SK-N-SH (cell line): ENCODE measurements at regions not wholly inside any gene's neighbourhood (a gene's known extent, or its start where the extent isn't known, plus 50 kb on each side); places are given as distances from the start of the nearest gene placed in this dataset.

Experiments used
- CTCF ChIA-PET: fragments of 300-600, 350-600 bp; formaldehyde crosslinking; extraction: SDS; loops from one replicate; lab custom pipeline; 2021; lab: Yijun Ruan, JAX
- POLR2A ChIA-PET: fragments of 350-600 bp; sonication (Branson Sonifier 250); formaldehyde crosslinking; extraction: SDS; loops from one replicate; lab custom pipeline; 2020; ENCODE audit warnings: antibody characterized with exemption, inconsistent platforms; lab: Yijun Ruan, JAX
- DNase-seq: peaks from one replicate; pipeline ENCODE4 v3.0.0; 2012
- H2AFZ ChIP-seq: fragments of 200-600 bp; sonication (generic); 2 replicates; pipeline ENCODE4 v1.8.1; 2016; ENCODE audit warnings: antibody characterized with exemption, mild to moderate bottlenecking, low read depth
- H3F3A ChIP-seq: fragments of 200-600 bp; sonication (generic); replicated peaks from 2 replicates; pipeline ENCODE3; 2016; ENCODE audit warnings: antibody characterized with exemption, mild to moderate bottlenecking; ENCODE audit not compliant: insufficient read depth
- H3K27ac ChIP-seq, 2 experiments: fragments of 200-500 bp in 1 of 2; fragments of 200-600 bp in 1 of 2; sonication (Bioruptor generic) in 1 of 2; sonication (generic), shearing (Covaris generic) in 1 of 2; 2 replicates each; pipeline versions ENCODE4 v1.5.1 to v1.6.1; 2014 to 2016; ENCODE audit warnings: low read depth in 2 of 2, inconsistent platforms in 1 of 2, low read length in 1 of 2, mild to moderate bottlenecking in 1 of 2, mixed read lengths in 1 of 2
- H3K27me3 ChIP-seq: fragments of 200-600 bp; sonication (generic), shearing (Covaris generic); 2 replicates; pipeline ENCODE4 v1.6.1; 2016; ENCODE audit warnings: mixed run types; ENCODE audit not compliant: insufficient read depth
- H3K36me3 ChIP-seq, 2 experiments: fragments of 200-500 bp in 1 of 2; fragments of 200-600 bp in 1 of 2; sonication (Bioruptor generic) in 1 of 2; sonication (generic) in 1 of 2; replicated peaks in 1 of 2; 2 replicates each; pipeline versions ENCODE3 to v1.5.1; 2014 to 2016; ENCODE audit warnings: low read length in 1 of 2, mild to moderate bottlenecking in 1 of 2; ENCODE audit not compliant: insufficient read depth in 2 of 2, control insufficient read depth in 1 of 2
- H3K4me1 ChIP-seq, 2 experiments: fragments of 200-500 bp in 1 of 2; fragments of 200-600 bp in 1 of 2; sonication (Bioruptor generic) in 1 of 2; sonication (generic), shearing (Covaris generic) in 1 of 2; 2 replicates each; pipeline versions ENCODE4 v1.5.1 to v1.6.1; 2014 to 2016; ENCODE audit warnings: low read depth in 1 of 2, low read length in 1 of 2, mixed run types in 1 of 2; ENCODE audit not compliant: insufficient read depth in 2 of 2, control insufficient read depth in 1 of 2
- H3K4me2 ChIP-seq: fragments of 200-600 bp; sonication (generic), shearing (Covaris generic); 2 replicates; pipeline ENCODE4 v1.6.1; 2017; ENCODE audit warnings: mixed run types
- H3K4me3 ChIP-seq, 2 experiments: fragments of 200-500 bp in 1 of 2; fragments of 200-600 bp in 1 of 2; sonication (Bioruptor generic) in 1 of 2; sonication (generic), shearing (Covaris generic) in 1 of 2; 2 replicates each; pipeline versions ENCODE4 v1.5.1 to v1.8.1; 2014 to 2016; ENCODE audit warnings: low read depth in 2 of 2, inconsistent platforms in 1 of 2, low read length in 1 of 2, mild to moderate bottlenecking in 1 of 2, mixed read lengths in 1 of 2, moderate library complexity in 1 of 2
- H3K79me2 ChIP-seq: fragments of 200-600 bp; sonication (generic); 2 replicates; pipeline ENCODE4 v1.8.1; 2017; ENCODE audit warnings: mild to moderate bottlenecking; ENCODE audit not compliant: insufficient read depth
- H3K9ac ChIP-seq: fragments of 200-600 bp; sonication (generic); 2 replicates; pipeline ENCODE4 v1.6.1; 2017; ENCODE audit warnings: mixed run types
- H3K9me2 ChIP-seq: fragments of 200-600 bp; sonication (generic); 2 replicates; pipeline ENCODE4 v1.6.1; 2017; ENCODE audit warnings: mixed run types
- H3K9me3 ChIP-seq: fragments of 200-600 bp; sonication (generic); 2 replicates; pipeline ENCODE4 v1.6.1; 2017; ENCODE audit warnings: mixed run types, mild to moderate bottlenecking, moderate library complexity
- H4K20me1 ChIP-seq: fragments of 200-600 bp; sonication (generic); 2 replicates; pipeline ENCODE4 v1.6.1; 2017; ENCODE audit warnings: mild to moderate bottlenecking, mixed run types; ENCODE audit not compliant: insufficient read depth
- CHD2 ChIP-seq: fragments of 150-350 bp; IDR thresholded peaks from 2 replicates; pipeline ENCODE4 v1.6.1; 2018; ENCODE audit warnings: low read length; ENCODE audit not compliant: partially characterized antibody
- ELF1 ChIP-seq: IDR thresholded peaks from 2 replicates; pipeline ENCODE4 v1.4.0; 2012
- EP300 ChIP-seq, 2 experiments: IDR thresholded peaks; 2 replicates each; pipeline versions ENCODE4 v1.4.0 to v1.6.1; 2012; ENCODE audit warnings: borderline replicate concordance in 1 of 2, low read depth in 1 of 2, low read length in 1 of 2
- EZH2phosphoT487 ChIP-seq: fragments of 200-600 bp; sonication (generic); IDR thresholded peaks from 2 replicates; pipeline ENCODE4 v1.6.1; 2017; ENCODE audit warnings: low read depth, mixed run types, mild to moderate bottlenecking, antibody characterized with exemption, moderate library complexity, borderline replicate concordance
- FOSL2 ChIP-seq: IDR thresholded peaks from 2 replicates; pipeline ENCODE4 v1.4.0; 2012; ENCODE audit warnings: low read depth, mild to moderate bottlenecking, moderate library complexity, borderline replicate concordance
- FOXJ3 ChIP-seq: sonication (generic); formaldehyde crosslinking; IDR thresholded peaks from 2 replicates; pipeline ENCODE4 v1.5.1; 2020; ENCODE audit warnings: mild to moderate bottlenecking, missing genetic modification reagents
- FOXM1 ChIP-seq: IDR thresholded peaks from 2 replicates; pipeline ENCODE4 v1.4.0; 2012; ENCODE audit warnings: low read depth, mild to moderate bottlenecking
- GATA2 ChIP-seq: sonication (generic); formaldehyde crosslinking; IDR thresholded peaks from 2 replicates; pipeline ENCODE4 v1.5.0; 2020; ENCODE audit warnings: mild to moderate bottlenecking, missing genetic modification reagents
- JUND ChIP-seq: IDR thresholded peaks from 2 replicates; pipeline ENCODE4 v1.4.0; 2012
- NFIC ChIP-seq: IDR thresholded peaks from 2 replicates; pipeline ENCODE4 v1.4.0; 2012; ENCODE audit warnings: borderline replicate concordance
- NRF1 ChIP-seq: IDR thresholded peaks from 2 replicates; pipeline ENCODE4 v1.6.1; 2012; ENCODE audit warnings: low read depth, mild to moderate bottlenecking, low read length
- POLR2AphosphoS5 ChIP-seq: IDR thresholded peaks from 2 replicates; pipeline ENCODE4 v1.6.1; 2012; ENCODE audit warnings: low read depth, low read length
- SIN3A ChIP-seq: IDR thresholded peaks from 2 replicates; pipeline ENCODE4 v1.6.1; 2012; ENCODE audit warnings: low read depth, mild to moderate bottlenecking, low read length, moderate library complexity, borderline replicate concordance
- TAF1 ChIP-seq: IDR thresholded peaks from 2 replicates; pipeline ENCODE4 v1.6.1; 2012; ENCODE audit warnings: low read depth, mild to moderate bottlenecking, low read length, moderate library complexity, borderline replicate concordance
- TCF12 ChIP-seq: IDR thresholded peaks from 2 replicates; pipeline ENCODE4 v1.4.0; 2012
- YY1 ChIP-seq: IDR thresholded peaks from 2 replicates; pipeline ENCODE4 v1.4.0; 2012; ENCODE audit warnings: low read depth, mild to moderate bottlenecking
- WGBS: methylation state at CpG from one replicate; pipeline ENCODE4 v1.1.6; 2017; ENCODE audit warnings: low lambda C conversion rate; 5-methylcytosine and 5-hydroxymethylcytosine counted together
- TF ChIP-seq, protein P1 (sequence below): IDR thresholded peaks from 2 replicates; pipeline ENCODE4 v1.6.1; 2012; ENCODE audit warnings: mild to moderate bottlenecking, low read depth, low read length, moderate library complexity
- TF ChIP-seq, protein P2 (sequence below): fragments of 150-350 bp; IDR thresholded peaks from 2 replicates; pipeline ENCODE4 v1.6.1; 2017; ENCODE audit warnings: antibody characterized with exemption, low read length, low read depth, borderline replicate concordance
- TF ChIP-seq, protein P3 (sequence below): IDR thresholded peaks from 2 replicates; pipeline ENCODE4; 2012
- TF ChIP-seq, protein P4 (sequence below): IDR thresholded peaks from 2 replicates; pipeline ENCODE4 v1.4.0; 2012; ENCODE audit warnings: low read depth, borderline replicate concordance

DNA sequence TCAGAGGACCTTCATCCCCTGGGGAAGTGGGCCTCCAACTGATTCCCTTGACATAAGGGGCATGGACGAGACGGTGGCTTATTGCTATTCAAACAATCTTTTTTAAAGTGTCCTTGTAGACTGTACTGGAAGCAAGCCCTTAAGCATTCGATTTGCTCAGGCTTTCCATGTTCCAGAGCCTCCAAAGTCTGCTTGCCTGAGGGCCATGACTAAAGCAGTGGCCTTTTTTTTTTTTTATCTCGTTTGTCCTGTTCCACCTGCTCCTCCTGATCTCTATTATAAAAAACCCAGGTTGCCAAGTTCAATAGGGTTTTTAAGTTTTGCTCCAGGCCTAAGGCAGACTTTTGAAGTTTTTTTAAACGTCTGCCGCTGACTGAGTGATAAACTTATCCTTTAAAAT, 103.7 kb upstream of the AADAT start (continued):
- no peak for TF ChIP-seq FOSL2
- TF ChIP-seq JUND = no peak
- no peak for TF ChIP-seq ELF1
- no peak for TF ChIP-seq FOXJ3 (CRISPR knock-in tag)
- TF ChIP-seq FOXM1 = no peak

DNA sequence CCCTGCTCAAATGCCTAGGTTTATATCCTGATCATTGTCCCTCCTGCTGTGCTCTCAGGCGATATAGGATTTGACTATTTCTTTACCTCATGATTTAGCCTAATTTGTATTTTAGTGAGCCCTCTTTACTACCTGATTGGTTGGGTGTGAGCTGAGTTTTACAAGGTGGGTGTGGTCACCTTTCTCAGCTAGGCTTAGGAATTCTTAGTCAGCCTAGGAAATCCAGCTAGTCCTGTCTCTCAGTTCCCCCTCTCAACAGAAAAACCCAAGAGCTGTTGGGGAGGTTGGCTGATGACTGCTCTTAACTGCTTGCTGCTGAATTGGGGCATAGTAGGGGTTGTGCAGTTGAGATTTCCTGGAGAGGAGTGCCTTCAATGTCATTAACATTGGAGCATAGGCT, 100.5 kb upstream of the AADAT start:
- ChIA-PET POLR2A (no interaction called here), CTCF (no interaction called here)
- Histone ChIP-seq H3F3A (no peaks in the 10 kb centered on the region), H3K27ac (no peak overlapping the region), H3K9me2 (no peaks in the 10 kb centered on the region), H4K20me1 (no peaks in the 10 kb centered on the region), H3K9ac (no peak overlapping the region), H2AFZ (no peak overlapping the region), H3K9me3 (no peaks in the 10 kb centered on the region), H3K4me1 (no peaks in the 10 kb centered on the region), H3K36me3 (no peaks in the 10 kb centered on the region), H3K27me3 (no peaks in the 10 kb centered on the region; the same call in 1 of the 2 replicates), H3K79me2 (no peaks in the 10 kb centered on the region), H3K4me2 (no peak overlapping the region), H3K4me3 (no peak overlapping the region)
- 12% methylated on average over 1 of the region's 1 CpG for WGBS
- no peak for TF ChIP-seq EP300 (IDR thresholded peaks at IDR 0.05; ENCODE audit: borderline replicate concordance in 1 of 2, low read depth in 1 of 2, low read length in 1 of 2)
- TF ChIP-seq CHD2 = no peak
- DNase-seq = no peak

DNA sequence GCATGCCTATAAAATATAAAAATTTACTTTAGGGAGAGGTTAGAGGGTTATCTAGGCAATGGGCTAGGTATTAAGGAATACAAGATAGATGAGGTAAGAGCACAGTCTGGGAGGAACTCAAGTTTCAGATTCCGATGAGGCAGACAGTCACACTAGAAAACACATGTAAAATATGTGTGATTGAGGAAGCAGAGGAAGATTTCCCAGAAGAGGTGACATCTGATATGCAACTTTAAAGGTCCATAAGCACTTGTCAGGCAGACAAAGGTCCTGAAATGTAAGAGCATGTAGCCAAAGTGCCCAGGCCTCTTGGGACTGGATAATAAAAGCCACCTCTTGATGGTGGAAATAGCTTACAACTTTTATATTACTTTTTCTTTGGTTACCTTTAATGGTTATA, 81.1 kb upstream of the AADAT start:
- Histone ChIP-seq H3F3A (no peaks in the 10 kb centered on the region), H3K27me3 (no peaks in the 10 kb centered on the region), H2AFZ (no peak overlapping the region), H4K20me1 (no peaks in the 10 kb centered on the region), H3K4me3 (no peak overlapping the region), H3K27ac (no peak overlapping the region), H3K9me2 (no peaks in the 10 kb centered on the region), H3K36me3 (no peaks in the 10 kb centered on the region), H3K79me2 (no peaks in the 10 kb centered on the region), H3K9me3 (no peaks in the 10 kb centered on the region), H3K9ac (no peak overlapping the region), H3K4me1 (no peaks in the 10 kb centered on the region), H3K4me2 (no peak overlapping the region)
- CTCF ChIA-PET = interaction anchor here (2.1 kb wide), 1 partner anchor 89 kb away, joined by 12 read pairs; no protein-coding TSS in a partner anchor
- 11% methylated on average over 1 of the region's 1 CpG for WGBS
- POLR2A ChIA-PET = no interaction called here
- no peak for DNase-seq
- TF ChIP-seq, protein P1, sequence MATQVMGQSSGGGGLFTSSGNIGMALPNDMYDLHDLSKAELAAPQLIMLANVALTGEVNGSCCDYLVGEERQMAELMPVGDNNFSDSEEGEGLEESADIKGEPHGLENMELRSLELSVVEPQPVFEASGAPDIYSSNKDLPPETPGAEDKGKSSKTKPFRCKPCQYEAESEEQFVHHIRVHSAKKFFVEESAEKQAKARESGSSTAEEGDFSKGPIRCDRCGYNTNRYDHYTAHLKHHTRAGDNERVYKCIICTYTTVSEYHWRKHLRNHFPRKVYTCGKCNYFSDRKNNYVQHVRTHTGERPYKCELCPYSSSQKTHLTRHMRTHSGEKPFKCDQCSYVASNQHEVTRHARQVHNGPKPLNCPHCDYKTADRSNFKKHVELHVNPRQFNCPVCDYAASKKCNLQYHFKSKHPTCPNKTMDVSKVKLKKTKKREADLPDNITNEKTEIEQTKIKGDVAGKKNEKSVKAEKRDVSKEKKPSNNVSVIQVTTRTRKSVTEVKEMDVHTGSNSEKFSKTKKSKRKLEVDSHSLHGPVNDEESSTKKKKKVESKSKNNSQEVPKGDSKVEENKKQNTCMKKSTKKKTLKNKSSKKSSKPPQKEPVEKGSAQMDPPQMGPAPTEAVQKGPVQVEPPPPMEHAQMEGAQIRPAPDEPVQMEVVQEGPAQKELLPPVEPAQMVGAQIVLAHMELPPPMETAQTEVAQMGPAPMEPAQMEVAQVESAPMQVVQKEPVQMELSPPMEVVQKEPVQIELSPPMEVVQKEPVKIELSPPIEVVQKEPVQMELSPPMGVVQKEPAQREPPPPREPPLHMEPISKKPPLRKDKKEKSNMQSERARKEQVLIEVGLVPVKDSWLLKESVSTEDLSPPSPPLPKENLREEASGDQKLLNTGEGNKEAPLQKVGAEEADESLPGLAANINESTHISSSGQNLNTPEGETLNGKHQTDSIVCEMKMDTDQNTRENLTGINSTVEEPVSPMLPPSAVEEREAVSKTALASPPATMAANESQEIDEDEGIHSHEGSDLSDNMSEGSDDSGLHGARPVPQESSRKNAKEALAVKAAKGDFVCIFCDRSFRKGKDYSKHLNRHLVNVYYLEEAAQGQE = no peak
- TF ChIP-seq EZH2phosphoT487 (no peak), SIN3A (no peak), TAF1 (no peak), NRF1 (no peak), NFIC (no peak), POLR2AphosphoS5 (no peak), TCF12 (no peak), GATA2 (CRISPR knock-in tag) (no peak), ELF1 (no peak), YY1 (no peak)
- TF ChIP-seq, protein P2, sequence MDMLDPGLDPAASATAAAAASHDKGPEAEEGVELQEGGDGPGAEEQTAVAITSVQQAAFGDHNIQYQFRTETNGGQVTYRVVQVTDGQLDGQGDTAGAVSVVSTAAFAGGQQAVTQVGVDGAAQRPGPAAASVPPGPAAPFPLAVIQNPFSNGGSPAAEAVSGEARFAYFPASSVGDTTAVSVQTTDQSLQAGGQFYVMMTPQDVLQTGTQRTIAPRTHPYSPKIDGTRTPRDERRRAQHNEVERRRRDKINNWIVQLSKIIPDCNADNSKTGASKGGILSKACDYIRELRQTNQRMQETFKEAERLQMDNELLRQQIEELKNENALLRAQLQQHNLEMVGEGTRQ = no peak
- TF ChIP-seq, protein P3, sequence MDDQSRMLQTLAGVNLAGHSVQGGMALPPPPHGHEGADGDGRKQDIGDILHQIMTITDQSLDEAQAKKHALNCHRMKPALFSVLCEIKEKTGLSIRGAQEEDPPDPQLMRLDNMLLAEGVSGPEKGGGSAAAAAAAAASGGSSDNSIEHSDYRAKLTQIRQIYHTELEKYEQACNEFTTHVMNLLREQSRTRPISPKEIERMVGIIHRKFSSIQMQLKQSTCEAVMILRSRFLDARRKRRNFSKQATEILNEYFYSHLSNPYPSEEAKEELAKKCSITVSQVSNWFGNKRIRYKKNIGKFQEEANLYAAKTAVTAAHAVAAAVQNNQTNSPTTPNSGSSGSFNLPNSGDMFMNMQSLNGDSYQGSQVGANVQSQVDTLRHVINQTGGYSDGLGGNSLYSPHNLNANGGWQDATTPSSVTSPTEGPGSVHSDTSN = no peak
- TF ChIP-seq, protein P4, sequence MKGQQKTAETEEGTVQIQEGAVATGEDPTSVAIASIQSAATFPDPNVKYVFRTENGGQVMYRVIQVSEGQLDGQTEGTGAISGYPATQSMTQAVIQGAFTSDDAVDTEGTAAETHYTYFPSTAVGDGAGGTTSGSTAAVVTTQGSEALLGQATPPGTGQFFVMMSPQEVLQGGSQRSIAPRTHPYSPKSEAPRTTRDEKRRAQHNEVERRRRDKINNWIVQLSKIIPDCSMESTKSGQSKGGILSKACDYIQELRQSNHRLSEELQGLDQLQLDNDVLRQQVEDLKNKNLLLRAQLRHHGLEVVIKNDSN = no peak
